Upper lobe of right lung (tissue), 1 donor: ENCODE measurements at regions not wholly inside any gene's neighbourhood (a gene's known extent, or its start where the extent isn't known, plus 50 kb on each side); places are given as distances from the start of the nearest gene placed in this dataset.
A peak's percentile ranks its signal among the peaks of the same experiment; 100 is the strongest.

Experiments
- ATAC-seq: fragments of 200-7000 bp; cut with Tn5 transposase; one replicate; pipeline ENCODE4 v1.9.1; 2020; ENCODE audit warnings: mild to moderate bottlenecking, moderate library complexity
- DNase-seq: peaks from one replicate; pipeline ENCODE4 v3.0.0-alpha.2; 2020
- H3K27ac ChIP-seq: fragments of 200-600 bp; one replicate; pipeline ENCODE4 v1.8.0; 2022
- H3K27me3 ChIP-seq: fragments of 200-600 bp; one replicate; pipeline ENCODE4 v1.8.0; 2022; ENCODE audit warnings: mild to moderate bottlenecking
- H3K36me3 ChIP-seq: fragments of 200-600 bp; one replicate; pipeline ENCODE4 v1.8.0; 2022
- H3K4me1 ChIP-seq: fragments of 200-600 bp; one replicate; pipeline ENCODE4 v1.8.0; 2022
- H3K4me3 ChIP-seq: fragments of 200-600 bp; one replicate; pipeline ENCODE4 v1.8.0; 2022; ENCODE audit warnings: mild to moderate bottlenecking
- H3K9me3 ChIP-seq: fragments of 200-600 bp; one replicate; pipeline ENCODE4 v1.8.0; 2022
- CTCF ChIP-seq: fragments of 200-600 bp; IDR thresholded peaks from one replicate; pipeline ENCODE4 v1.8.0; 2022; ENCODE audit warnings: antibody characterized with exemption
- intact Hi-C: fragments of 100-400 bp; cut with DNase I; formaldehyde crosslinking; loops from one replicate; pipeline ENCODE4 v1.11.0; 2022
- donor health status: DM: no; HTN: yes; CAD: no; lungs with severe emphysema.

- Histone ChIP-seq H3K27ac (no peak overlapping the region), H3K9me3 (no peaks in the 10 kb centered on the region), H3K36me3 (no peaks in the 10 kb centered on the region), H3K27me3 (peaks cover 8% of the 10 kb centered on the region), H3K4me3 (peak overlapping the region; percentile 28), H3K4me1 (no peaks in the 10 kb centered on the region)
- no peak for TF ChIP-seq CTCF
- DNase-seq (no peak), ATAC-seq (no peak)
- intact Hi-C loops: no loop called here
Measured at GRCh38 chr16:85995541-85996423, 96.8 kb downstream of the IRF8 start.

- Histone ChIP-seq H3K36me3 (no peaks in the 10 kb centered on the region), H3K9me3 (no peaks in the 10 kb centered on the region), H3K27me3 (peaks cover 8% of the 10 kb centered on the region), H3K27ac (no peak overlapping the region), H3K4me1 (no peaks in the 10 kb centered on the region), H3K4me3 (no peak overlapping the region)
- intact Hi-C loops: no loop called here
- DNase-seq (peak; percentile 37), ATAC-seq (no peak)
- TF ChIP-seq CTCF: no peak
Measured at GRCh38 chr16:85996843-85997242, 97.9 kb downstream of the IRF8 start.

GRCh38 chr16:85998171-85998867 lies 99.4 kb downstream of the IRF8 start:
- DNase-seq (peak; percentile 40), ATAC-seq (no peak)
- intact Hi-C loops: no loop called here
- Histone ChIP-seq H3K4me1 (no peaks in the 10 kb centered on the region), H3K27ac (no peak overlapping the region), H3K27me3 (no peaks in the 10 kb centered on the region), H3K36me3 (no peaks in the 10 kb centered on the region), H3K4me3 (no peak overlapping the region), H3K9me3 (no peaks in the 10 kb centered on the region)
- no peak for TF ChIP-seq CTCF

GRCh38 chr16:85998868-85999729 lies 100.1 kb downstream of the IRF8 start:
- Histone ChIP-seq H3K36me3 (no peaks in the 10 kb centered on the region), H3K27me3 (no peaks in the 10 kb centered on the region), H3K9me3 (no peaks in the 10 kb centered on the region), H3K4me1 (no peaks in the 10 kb centered on the region), H3K4me3 (no peak overlapping the region), H3K27ac (no peak overlapping the region)
- intact Hi-C loops: no loop called here
- no peak for ATAC-seq
- DNase-seq: no peak
- TF ChIP-seq CTCF: no peak

GRCh38 chr16:85999778-86000177 lies 100.8 kb downstream of the IRF8 start:
- H3K4me3 ChIP-seq: no peak overlapping the region
- ATAC-seq: no peak
- H3K4me1 ChIP-seq: no peaks in the 10 kb centered on the region
- no peaks in the 10 kb centered on the region for H3K36me3 ChIP-seq
- no peaks in the 10 kb centered on the region for H3K9me3 ChIP-seq
- H3K27me3 ChIP-seq: no peaks in the 10 kb centered on the region
- intact Hi-C loops: no loop called here
- no peak for DNase-seq
- no peak overlapping the region for H3K27ac ChIP-seq
- TF ChIP-seq CTCF: no peak
